Brain microvascular endothelial cell (primary cell): ENCODE measurements at regions not wholly inside any gene's neighbourhood (a gene's known extent, or its start where the extent isn't known, plus 50 kb on each side); places are given as distances from the start of the nearest gene placed in this dataset.

Experiments used
- DNase-seq: peaks from one replicate; pipeline ENCODE4 v3.0.0-alpha.2; 2020
- H3K27ac ChIP-seq: fragments of 250-450 bp; sonication (Bioruptor Pico); 2 replicates; pipeline ENCODE4 v1.5.1; 2020; ENCODE audit warnings: mild to moderate bottlenecking, moderate library complexity
- H3K27me3 ChIP-seq: fragments of 250-450 bp; sonication (Bioruptor Pico); replicated peaks from 2 replicates; pipeline ENCODE4 v1.5.1; 2020; ENCODE audit warnings: mild to moderate bottlenecking
- H3K36me3 ChIP-seq: fragments of 250-450 bp; sonication (Bioruptor Pico); replicated peaks from 2 replicates; pipeline ENCODE4 v1.5.1; 2020; ENCODE audit warnings: mild to moderate bottlenecking
- H3K4me3 ChIP-seq: 2 replicates; pipeline ENCODE4 v1.5.1; 2011; ENCODE audit warnings: low read depth, mild to moderate bottlenecking, control low read depth, low read length, moderate library complexity
- CTCF ChIP-seq: IDR thresholded peaks from 2 replicates; pipeline ENCODE4 v1.5.1; 2011; ENCODE audit warnings: low read depth, mild to moderate bottlenecking, moderate library complexity, low read length, control low read depth, inconsistent platforms; ENCODE audit errors: missing control alignments
- in situ Hi-C: cut with HindIII; loops from 2 replicates; pipeline ENCODE4 v1.10.0; 2017; ENCODE audit warnings: low sequenced_read_pairs, low pct_ligation_motif_present

DNA sequence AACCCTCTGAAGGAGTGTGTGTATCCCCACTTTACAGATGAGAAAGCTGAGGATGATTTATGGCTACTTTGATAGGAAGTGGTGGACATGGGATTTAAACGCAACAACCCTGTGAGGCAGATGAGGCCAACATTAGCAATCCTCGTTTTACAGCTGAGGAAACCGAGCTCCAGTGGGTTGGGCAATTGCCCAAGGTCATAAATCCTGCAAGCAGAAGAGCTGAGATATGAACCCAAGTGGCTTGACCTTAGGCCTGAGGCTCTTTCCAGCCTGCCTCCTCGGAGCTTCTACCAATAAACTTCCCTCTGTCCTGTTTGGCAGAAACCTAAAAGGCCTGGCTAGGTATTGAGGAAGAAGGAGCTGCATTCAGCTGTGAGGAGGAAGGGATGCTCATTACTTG is 185.5 kb upstream of the RBPJ start:
- H3K4me3 ChIP-seq: no peak overlapping the region
- in situ Hi-C loops: no loop called here
- no peaks in the 10 kb centered on the region for H3K36me3 ChIP-seq
- DNase-seq: no peak
- TF ChIP-seq CTCF: no peak
- H3K27ac ChIP-seq: no peak overlapping the region
- no peaks in the 10 kb centered on the region for H3K27me3 ChIP-seq

GRCh38 chr4:26136615-26137014 is 184.2 kb upstream of the RBPJ start:
- in situ Hi-C loops: no loop called here

GRCh38 chr4:26137288-26137687 is 183.5 kb upstream of the RBPJ start:
- Histone ChIP-seq H3K27ac (no peak overlapping the region), H3K27me3 (no peaks in the 10 kb centered on the region), H3K4me3 (no peak overlapping the region), H3K36me3 (no peaks in the 10 kb centered on the region)
- in situ Hi-C loops: no loop called here
- TF ChIP-seq CTCF: no peak
- DNase-seq: no peak

More at GRCh38 chr4:26136615-26137014, 184.2 kb upstream of the RBPJ start:
- no peak for TF ChIP-seq CTCF
- no peak overlapping the region for H3K27ac ChIP-seq
- H3K36me3 ChIP-seq: no peaks in the 10 kb centered on the region
- no peaks in the 10 kb centered on the region for H3K27me3 ChIP-seq
- DNase-seq: no peak
- H3K4me3 ChIP-seq: no peak overlapping the region

GRCh38 chr4:26139310-26139924 is 181.4 kb upstream of the RBPJ start:
- TF ChIP-seq CTCF: no peak
- Histone ChIP-seq H3K4me3 (no peak overlapping the region), H3K36me3 (no peaks in the 10 kb centered on the region), H3K27ac (no peak overlapping the region), H3K27me3 (no peaks in the 10 kb centered on the region)
- DNase-seq: no peak
- in situ Hi-C loops: no loop called here

DNA sequence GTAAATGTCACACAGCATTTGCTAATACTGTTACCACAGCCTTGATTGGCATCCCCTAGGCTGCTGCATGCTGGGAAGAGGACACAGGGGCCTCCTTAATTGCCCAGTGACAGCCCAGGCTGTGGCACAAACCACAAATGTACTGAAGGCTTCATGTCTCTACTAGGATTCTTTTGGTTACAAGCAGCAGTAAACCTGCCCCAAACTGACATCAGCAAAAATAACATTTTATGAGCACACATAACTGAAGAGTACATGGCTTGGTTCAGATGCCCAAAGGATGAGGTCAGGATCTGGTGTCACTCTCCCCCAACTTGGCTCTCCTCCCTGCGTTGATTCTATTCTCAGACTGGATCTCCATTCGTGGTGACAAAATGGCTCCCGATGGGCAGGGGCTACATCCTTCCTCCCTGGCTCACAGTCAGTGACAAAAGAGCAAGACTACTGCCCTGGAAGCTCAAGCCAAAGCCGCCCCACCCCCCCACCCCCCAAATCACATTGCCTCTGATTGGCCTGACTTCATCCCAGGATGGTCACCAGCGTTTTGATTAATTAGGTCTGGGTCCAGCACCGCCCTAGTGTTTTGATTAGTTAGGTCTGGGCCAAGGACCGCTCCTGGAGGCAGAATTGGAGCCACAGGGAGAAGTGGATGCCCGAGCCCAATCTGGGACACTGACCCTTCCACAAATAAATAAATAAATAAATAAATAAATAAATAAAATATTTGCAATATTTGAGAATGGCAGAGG is 180.5 kb upstream of the RBPJ start:
- in situ Hi-C loops: no loop called here
- Histone ChIP-seq H3K4me3 (no peak overlapping the region), H3K27ac (no peak overlapping the region), H3K27me3 (no peaks in the 10 kb centered on the region), H3K36me3 (no peaks in the 10 kb centered on the region)
- TF ChIP-seq CTCF: no peak
- DNase-seq: peak; percentile 47
